DND-41 (cell line): ENCODE measurements at regions not wholly inside any gene's neighbourhood (a gene's known extent, or its start where the extent isn't known, plus 50 kb on each side); places are given as distances from the start of the nearest gene placed in this dataset.

Source experiments
- EZH2 ChIP-seq: IDR thresholded peaks from 3 replicates; pipeline ENCODE4 v1.6.1; 2012; ENCODE audit warnings: borderline replicate concordance, low read depth, mild to moderate bottlenecking, moderate library complexity, low read length, inconsistent platforms; ENCODE audit not compliant: severe bottlenecking
- TF ChIP-seq, protein P1 (sequence below): IDR thresholded peaks from 2 replicates; pipeline ENCODE4 v1.5.1; 2012; ENCODE audit warnings: borderline replicate concordance, low read length, moderate library complexity, mild to moderate bottlenecking; ENCODE audit not compliant: poor library complexity, severe bottlenecking; ENCODE audit errors: extremely low read depth

DNA sequence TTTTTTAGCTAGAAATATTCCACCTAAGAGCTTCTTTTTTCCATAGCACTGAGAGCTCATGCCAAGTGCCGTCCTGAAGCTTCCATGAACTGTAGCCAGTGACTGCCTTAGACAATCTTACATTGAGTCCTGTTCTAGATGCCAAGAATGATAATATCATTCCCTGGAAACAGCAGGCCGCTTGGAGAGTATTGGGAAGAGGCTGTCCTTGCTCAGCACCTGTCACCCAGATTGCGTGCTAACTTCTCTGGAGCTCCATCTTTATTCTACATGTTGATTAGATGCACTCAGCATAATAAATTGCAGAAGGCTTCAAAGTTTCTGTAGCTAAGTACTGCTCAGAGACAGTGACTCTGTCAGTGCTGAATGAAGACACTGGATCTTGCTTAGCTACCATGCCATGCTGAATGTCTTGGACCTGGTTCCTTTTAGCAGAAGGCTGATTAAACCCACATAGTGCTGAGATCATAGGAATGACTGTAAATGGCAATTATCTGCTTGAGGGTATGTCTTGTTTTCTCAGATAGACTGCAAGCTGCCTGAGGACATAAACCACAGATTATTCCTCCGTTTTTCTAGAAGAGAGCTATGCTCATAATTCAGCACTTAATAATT, 83.1 kb upstream of the IRF2BP2 start:
- TF ChIP-seq, protein P1, sequence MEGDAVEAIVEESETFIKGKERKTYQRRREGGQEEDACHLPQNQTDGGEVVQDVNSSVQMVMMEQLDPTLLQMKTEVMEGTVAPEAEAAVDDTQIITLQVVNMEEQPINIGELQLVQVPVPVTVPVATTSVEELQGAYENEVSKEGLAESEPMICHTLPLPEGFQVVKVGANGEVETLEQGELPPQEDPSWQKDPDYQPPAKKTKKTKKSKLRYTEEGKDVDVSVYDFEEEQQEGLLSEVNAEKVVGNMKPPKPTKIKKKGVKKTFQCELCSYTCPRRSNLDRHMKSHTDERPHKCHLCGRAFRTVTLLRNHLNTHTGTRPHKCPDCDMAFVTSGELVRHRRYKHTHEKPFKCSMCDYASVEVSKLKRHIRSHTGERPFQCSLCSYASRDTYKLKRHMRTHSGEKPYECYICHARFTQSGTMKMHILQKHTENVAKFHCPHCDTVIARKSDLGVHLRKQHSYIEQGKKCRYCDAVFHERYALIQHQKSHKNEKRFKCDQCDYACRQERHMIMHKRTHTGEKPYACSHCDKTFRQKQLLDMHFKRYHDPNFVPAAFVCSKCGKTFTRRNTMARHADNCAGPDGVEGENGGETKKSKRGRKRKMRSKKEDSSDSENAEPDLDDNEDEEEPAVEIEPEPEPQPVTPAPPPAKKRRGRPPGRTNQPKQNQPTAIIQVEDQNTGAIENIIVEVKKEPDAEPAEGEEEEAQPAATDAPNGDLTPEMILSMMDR: no peak
- TF ChIP-seq EZH2: no peak
